GM19395 (cell line): ENCODE measurements at regions not wholly inside any gene's neighbourhood (a gene's known extent, or its start where the extent isn't known, plus 50 kb on each side); places are given as distances from the start of the nearest gene placed in this dataset.
"Not testable (repeated sequence)": the region's sequence is repeated elsewhere in the genome, so short reads cannot be mapped to it uniquely, and the experiment has no call there.

Experiments used
- ATAC-seq: cut with Tn5 transposase; IDR thresholded peaks from one replicate; pipeline ENCODE4 v1.9.1; 2021; ENCODE audit warnings: mild to moderate bottlenecking, moderate library complexity; ENCODE audit not compliant: unreplicated experiment

- ATAC-seq, result no peak
Observed at GRCh38 chr2:189308056-189308790, 128.7 kb upstream of the COL5A2 start.

- ATAC-seq, result no peak
Observed at GRCh38 chr2:189309331-189309730, 129.8 kb upstream of the COL5A2 start.

GRCh38 chr2:189312211-189312610 is 129.1 kb upstream of the WDR75 start:
- no peak for ATAC-seq

- ATAC-seq, result no peak
Observed at GRCh38 chr2:189312643-189313042, 128.6 kb upstream of the WDR75 start.

DNA sequence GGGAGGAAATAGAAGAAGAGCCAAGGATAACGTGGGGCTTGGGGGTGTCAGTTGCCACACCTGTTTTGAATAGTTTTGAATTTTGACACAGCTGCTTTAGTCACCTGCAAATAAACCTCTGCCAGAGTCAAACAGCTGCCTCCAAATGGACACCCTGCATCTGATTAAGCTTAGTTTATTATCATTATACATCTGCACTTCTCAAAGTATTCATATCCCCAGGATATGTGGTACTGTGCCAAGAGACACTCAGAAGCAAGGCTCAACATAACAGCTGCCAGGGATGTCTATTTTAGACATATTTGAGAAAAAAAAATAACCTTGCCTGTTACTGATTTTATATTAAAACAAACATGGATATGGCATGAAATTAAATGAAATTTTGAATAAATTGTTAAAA is 122.5 kb upstream of the WDR75 start:
- ATAC-seq, result no peak

DNA sequence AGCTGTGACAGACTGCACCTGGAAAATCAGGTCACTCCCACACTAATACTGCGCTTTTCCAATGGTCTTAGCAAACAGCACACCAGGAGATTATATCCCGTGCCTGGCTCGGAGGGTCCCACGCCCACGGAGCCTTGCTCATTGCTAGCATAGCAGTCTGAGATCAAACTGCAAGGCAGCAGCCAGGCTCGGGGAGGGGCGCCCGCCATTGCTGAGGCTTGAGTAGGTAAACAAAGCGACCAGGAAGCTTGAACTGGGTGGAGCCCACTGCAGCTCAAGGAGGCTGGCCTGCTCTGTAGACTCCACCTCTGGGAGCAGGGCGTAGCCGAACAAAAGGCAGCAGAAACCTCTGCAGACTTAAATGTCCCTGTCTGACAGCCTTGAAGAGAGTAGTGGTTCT is 121.8 kb upstream of the WDR75 start:
- not testable (repeated sequence) for ATAC-seq

DNA sequence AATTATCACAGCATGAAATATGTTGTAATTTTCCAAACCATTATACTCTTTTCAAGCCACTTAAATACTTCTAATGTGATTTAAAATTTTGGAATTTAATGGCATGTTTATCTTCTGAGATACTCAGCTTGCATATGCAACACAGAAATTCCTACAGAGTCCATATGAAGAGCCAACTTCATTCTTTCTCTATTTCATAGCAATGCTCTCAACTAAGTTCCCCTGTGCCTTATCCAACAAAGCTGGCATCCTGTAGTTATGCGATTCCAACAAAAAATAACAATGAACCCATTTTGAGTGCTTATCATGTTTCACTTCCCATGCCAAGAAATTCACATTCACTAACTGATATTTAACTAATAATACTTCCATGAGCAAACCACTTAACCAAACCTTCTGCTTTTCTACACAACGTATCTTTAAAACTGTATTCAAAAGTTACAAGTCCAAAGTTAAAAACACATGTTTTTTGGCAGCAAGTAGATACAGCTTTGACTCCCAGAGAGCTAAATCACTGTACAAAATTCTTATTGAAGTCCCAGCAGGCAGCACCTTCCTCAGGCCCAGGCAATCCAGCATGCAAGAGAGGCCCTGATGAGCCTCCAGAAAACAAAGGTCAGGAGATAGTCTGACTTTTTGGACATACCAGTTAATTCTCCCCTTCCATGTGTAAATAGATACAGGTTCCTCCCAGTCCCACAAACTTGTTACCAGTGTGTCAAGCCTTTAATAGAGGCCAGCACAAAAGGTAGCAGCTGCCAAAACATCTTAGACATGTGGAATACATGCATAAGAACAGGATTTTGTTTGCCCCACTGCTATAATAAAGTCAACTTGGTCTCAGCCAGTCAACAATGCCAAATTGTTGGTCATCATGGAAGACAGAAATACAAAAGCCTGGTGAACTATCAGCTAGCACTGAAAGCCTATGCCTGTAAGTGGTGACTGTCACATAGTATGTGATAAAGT is 113.1 kb upstream of the WDR75 start:
- no peak for ATAC-seq

DNA sequence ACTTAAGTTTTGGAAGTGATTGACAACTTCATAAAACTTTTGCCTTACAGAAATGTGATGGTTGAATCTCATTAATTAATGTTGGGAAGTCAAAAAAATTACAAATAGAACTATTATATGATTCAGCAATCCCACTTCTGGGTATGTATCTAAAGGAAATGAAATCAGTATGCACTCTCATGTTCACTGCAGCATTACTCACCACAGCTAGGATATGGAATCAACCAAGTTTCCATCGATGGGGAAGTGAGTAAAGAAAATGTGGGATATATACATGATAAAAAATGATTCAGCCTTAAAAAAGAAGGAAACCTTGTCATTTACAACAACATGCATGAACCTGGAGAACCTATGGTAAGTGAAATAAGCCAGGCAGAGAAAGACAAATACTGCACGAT is 112.4 kb upstream of the WDR75 start:
- ATAC-seq, result no peak

- ATAC-seq, result no peak
Observed at GRCh38 chr2:189336276-189336975, 104.8 kb upstream of the WDR75 start.

DNA sequence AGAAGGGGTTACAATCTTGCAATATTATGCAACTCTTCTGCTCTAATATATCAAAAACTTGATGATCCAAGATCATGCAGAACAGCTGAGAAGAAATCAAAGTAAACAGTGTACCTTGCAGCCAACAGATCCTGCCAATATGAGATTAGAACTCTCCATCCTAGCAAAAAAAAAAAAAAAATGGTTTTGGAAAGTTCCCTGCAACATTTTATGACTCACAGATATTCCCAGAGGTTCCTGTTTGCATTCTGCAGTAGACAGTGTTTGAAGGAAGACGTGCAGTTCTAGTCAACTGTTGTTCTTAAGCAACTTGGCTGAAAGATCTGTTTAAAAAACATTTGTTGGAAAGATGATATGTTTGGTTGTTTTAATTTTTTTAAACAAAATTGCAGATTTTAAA is 103.6 kb upstream of the WDR75 start:
- no peak for ATAC-seq

- no peak for ATAC-seq
Observed at GRCh38 chr2:189338115-189338514, 103.2 kb upstream of the WDR75 start.

- no peak for ATAC-seq
Observed at GRCh38 chr2:189341077-189341476, 100.2 kb upstream of the WDR75 start.

- ATAC-seq, result no peak
Observed at GRCh38 chr2:189344043-189344442, 97.2 kb upstream of the WDR75 start.

DNA sequence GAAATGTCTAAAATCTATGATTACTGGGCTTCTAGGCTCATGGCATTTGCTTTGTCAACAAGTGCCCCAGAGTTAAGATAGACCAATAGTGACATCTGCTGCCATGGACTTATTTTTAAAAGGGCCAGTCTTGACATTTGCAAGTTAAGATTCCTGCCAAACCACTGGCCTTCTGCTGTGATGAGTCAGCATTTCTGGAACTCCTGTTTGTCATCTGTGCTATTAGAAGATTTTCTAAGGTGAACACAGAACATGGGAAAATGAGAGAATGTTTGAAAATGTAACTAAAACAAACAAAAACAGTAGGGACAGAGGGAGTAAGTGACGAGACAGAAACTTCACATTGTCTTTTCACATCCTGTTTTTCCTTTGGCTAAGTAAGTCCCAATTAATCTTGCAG is 93.7 kb upstream of the WDR75 start:
- ATAC-seq, result peak; percentile 68

GRCh38 chr2:189348369-189348768 is 92.9 kb upstream of the WDR75 start:
- no peak for ATAC-seq

DNA sequence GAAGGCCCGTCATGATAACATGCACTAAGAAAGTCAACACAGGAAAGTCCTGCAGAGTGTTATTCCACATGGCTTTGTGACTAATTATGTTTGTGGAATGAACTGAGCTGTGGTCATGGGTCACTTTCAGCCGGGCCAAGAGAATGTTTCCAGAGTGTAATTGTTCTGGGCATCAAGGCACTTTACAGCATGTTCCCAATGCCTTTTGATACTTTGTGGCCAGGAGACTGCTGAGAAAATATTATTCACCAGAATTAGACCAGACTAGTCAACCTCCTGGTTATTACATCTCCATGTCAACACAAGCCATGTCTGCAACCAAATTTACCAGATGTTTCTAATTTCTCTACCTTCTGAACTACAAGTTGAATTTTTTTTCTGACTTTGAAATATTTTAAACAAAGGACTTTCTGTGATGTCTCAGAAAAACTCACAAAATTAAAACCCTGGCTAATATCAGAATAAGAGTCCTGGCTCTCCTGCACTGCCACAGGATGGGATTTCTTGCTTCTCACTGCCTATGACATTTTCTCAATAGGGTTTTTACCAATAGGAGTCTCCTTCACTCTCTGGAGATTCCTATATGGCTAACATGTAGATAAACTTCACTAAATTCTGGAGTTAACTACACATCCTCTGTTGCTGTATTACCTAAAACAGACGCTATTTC is 90.6 kb upstream of the WDR75 start:
- ATAC-seq, result no peak

GRCh38 chr2:189351933-189352332 is 89.3 kb upstream of the WDR75 start:
- not testable (repeated sequence) for ATAC-seq

DNA sequence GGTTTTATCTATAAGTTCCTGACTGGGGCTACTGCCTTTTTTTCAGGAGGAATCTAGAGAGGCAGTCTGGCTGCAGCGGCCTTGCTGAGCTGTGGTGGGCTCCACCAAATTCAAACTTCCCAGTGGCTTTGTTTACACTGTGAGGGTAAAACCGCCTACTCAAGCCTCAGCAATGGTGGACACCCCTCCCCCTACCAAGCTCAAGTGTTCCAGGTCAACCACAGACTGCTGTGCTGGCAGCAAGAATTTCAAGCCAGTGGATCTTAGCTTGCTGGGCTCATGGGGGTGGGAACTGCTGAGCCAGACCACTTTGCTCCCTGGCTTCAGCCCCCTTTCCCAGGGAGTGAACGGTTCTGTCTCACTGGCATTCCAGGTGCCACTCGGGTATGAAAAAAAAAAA is 83.9 kb upstream of the WDR75 start:
- ATAC-seq, result not testable (repeated sequence)

DNA sequence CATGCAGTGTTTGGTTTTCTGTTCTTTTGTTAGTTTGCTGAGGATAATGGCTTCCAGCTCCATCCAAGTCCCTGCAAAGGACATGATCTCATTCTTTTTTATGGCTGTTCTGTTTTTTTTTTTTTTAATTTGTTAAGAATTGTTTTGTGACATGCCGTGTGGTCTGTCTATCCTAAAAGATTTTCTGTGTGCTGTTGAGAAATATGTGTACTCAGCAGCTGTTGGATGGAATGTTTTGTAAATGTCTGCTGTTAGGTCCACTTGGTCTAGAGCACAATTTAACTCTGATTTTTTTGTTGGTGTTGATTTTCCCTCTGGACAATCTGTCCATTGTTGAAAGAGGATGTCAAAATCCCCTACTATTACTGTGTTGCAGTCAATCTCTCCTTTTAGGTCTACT is 80.4 kb upstream of the WDR75 start:
- ATAC-seq, result no peak

DNA sequence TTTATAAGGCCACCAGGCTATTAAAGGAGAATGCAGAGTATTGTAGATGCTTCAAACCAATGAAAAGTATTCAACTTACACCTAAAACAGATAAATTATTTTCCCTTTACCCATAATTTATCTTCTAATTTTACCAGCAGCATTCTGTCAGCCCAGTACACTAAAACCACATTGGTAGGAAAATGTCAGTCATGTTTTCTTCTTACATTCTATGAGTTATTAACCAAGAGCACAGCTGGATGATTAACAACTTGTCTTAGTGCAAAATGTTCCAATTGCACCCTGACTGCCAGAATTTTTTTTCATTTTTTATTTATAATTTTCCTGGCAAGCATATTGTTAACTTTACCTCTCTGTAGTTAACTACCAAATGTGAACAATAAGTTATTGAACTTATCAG is 79.0 kb upstream of the WDR75 start:
- no peak for ATAC-seq

GRCh38 chr2:189363559-189363958 is 77.7 kb upstream of the WDR75 start:
- no peak for ATAC-seq
